Neural crest cell (in vitro differentiated cells): ENCODE measurements at regions not wholly inside any gene's neighbourhood (a gene's known extent, or its start where the extent isn't known, plus 50 kb on each side); places are given as distances from the start of the nearest gene placed in this dataset.

Experiments
- DNase-seq: peaks from one replicate; pipeline ENCODE4 v3.0.0; 2021; ENCODE audit warnings: low read depth, mixed read lengths, low spot score
- H3K27ac Mint-ChIP-seq: one replicate; pipeline ENCODE4 v1.8.0; 2021; ENCODE audit warnings: mild to moderate bottlenecking, mixed read lengths; ENCODE audit not compliant: unreplicated experiment
- H3K27me3 Mint-ChIP-seq: 2 replicates; pipeline ENCODE4 v1.8.0; 2021; ENCODE audit warnings: low read depth, mild to moderate bottlenecking, mixed read lengths
- H3K36me3 Mint-ChIP-seq: 2 replicates; pipeline ENCODE4 v1.8.0; 2021; ENCODE audit warnings: low read depth, mild to moderate bottlenecking, mixed read lengths
- H3K4me1 Mint-ChIP-seq: 2 replicates; pipeline ENCODE4 v1.8.0; 2021; ENCODE audit warnings: mixed read lengths
- H3K4me3 Mint-ChIP-seq: one replicate; pipeline ENCODE4 v1.8.0; 2021; ENCODE audit warnings: mild to moderate bottlenecking, mixed read lengths
- H3K9me3 Mint-ChIP-seq: 2 replicates; pipeline ENCODE4 v1.8.0; 2021; ENCODE audit warnings: mixed read lengths
- CTCF ChIP-seq: fragments of 200-600 bp; sonication (generic); conservative IDR thresholded peaks from 2 replicates; pipeline ENCODE4 v1.5.0; 2021; ENCODE audit warnings: antibody characterized with exemption, mild to moderate bottlenecking

- H3K9me3 Mint-ChIP-seq, result no peaks in the 10 kb centered on the region
- DNase-seq, result no peak
- H3K27me3 Mint-ChIP-seq, result no peaks in the 10 kb centered on the region
- no peaks in the 10 kb centered on the region for H3K36me3 Mint-ChIP-seq
- peak overlapping the region; percentile 23 for H3K27ac Mint-ChIP-seq
- peaks cover 17% of the 10 kb centered on the region for H3K4me1 Mint-ChIP-seq
- no peak for TF ChIP-seq CTCF
- no peak overlapping the region for H3K4me3 Mint-ChIP-seq
Observed at GRCh38 chr9:89839952-89840351, 235.1 kb downstream of the GADD45G start.

- peaks cover 3% of the 10 kb centered on the region for H3K9me3 Mint-ChIP-seq
- H3K36me3 Mint-ChIP-seq, result no peaks in the 10 kb centered on the region
- H3K4me3 Mint-ChIP-seq, result no peak overlapping the region
- H3K27me3 Mint-ChIP-seq, result no peaks in the 10 kb centered on the region
- TF ChIP-seq CTCF, result no peak
- no peak for DNase-seq
- H3K27ac Mint-ChIP-seq, result peak overlapping the region; percentile 58
- H3K4me1 Mint-ChIP-seq, result peaks cover 17% of the 10 kb centered on the region
Observed at GRCh38 chr9:89841456-89841855, 236.6 kb downstream of the GADD45G start.

GRCh38 chr9:89842267-89842768, 237.5 kb downstream of the GADD45G start:
- no peak for TF ChIP-seq CTCF
- Mint-ChIP-seq H3K9me3 (peaks cover 3% of the 10 kb centered on the region), H3K27me3 (no peaks in the 10 kb centered on the region), H3K36me3 (no peaks in the 10 kb centered on the region), H3K27ac (no peak overlapping the region), H3K4me1 (peaks cover 14% of the 10 kb centered on the region), H3K4me3 (no peak overlapping the region)
- DNase-seq, result no peak

- H3K27ac Mint-ChIP-seq, result peak overlapping the region; percentile 1
- peaks cover 9% of the 10 kb centered on the region for H3K4me1 Mint-ChIP-seq
- H3K36me3 Mint-ChIP-seq, result no peaks in the 10 kb centered on the region
- no peak overlapping the region for H3K4me3 Mint-ChIP-seq
- H3K27me3 Mint-ChIP-seq, result no peaks in the 10 kb centered on the region
- H3K9me3 Mint-ChIP-seq, result peaks cover 3% of the 10 kb centered on the region
- TF ChIP-seq CTCF, result no peak
- DNase-seq, result no peak
Observed at GRCh38 chr9:89843074-89843473, 238.3 kb downstream of the GADD45G start.

- Mint-ChIP-seq H3K9me3 (peaks cover 3% of the 10 kb centered on the region), H3K4me1 (peaks cover 9% of the 10 kb centered on the region), H3K27me3 (no peaks in the 10 kb centered on the region), H3K4me3 (no peak overlapping the region), H3K36me3 (no peaks in the 10 kb centered on the region), H3K27ac (no peak overlapping the region)
- DNase-seq, result no peak
- no peak for TF ChIP-seq CTCF
Observed at GRCh38 chr9:89843591-89843990, 238.8 kb downstream of the GADD45G start.

GRCh38 chr9:89844075-89844474, 239.3 kb downstream of the GADD45G start:
- H3K4me3 Mint-ChIP-seq, result no peak overlapping the region
- peaks cover 9% of the 10 kb centered on the region for H3K4me1 Mint-ChIP-seq
- TF ChIP-seq CTCF, result no peak
- no peak for DNase-seq
- H3K9me3 Mint-ChIP-seq, result peaks cover 3% of the 10 kb centered on the region
- H3K36me3 Mint-ChIP-seq, result no peaks in the 10 kb centered on the region
- no peaks in the 10 kb centered on the region for H3K27me3 Mint-ChIP-seq
- H3K27ac Mint-ChIP-seq, result no peak overlapping the region
